Naive thymus-derived CD8-positive, alpha-beta T cell (primary cell): ENCODE measurements at regions not wholly inside any gene's neighbourhood (a gene's known extent, or its start where the extent isn't known, plus 50 kb on each side); places are given as distances from the start of the nearest gene placed in this dataset.

Source experiments
- ATAC-seq, 2 donors: fragments of 150-1000 bp; cut with Tn5 transposase in 1 of 2; sonication (Bioruptor Pico), chemical (Tn5 transposase) in 1 of 2; 1 replicate in 1 of 2; 2 replicates in 1 of 2; pipeline ENCODE4 v1.10.0; 2021; ENCODE audit warnings: mild to moderate bottlenecking in 2 of 2, moderate library complexity in 2 of 2
- POLR2A ChIA-PET: fragments of 350-600 bp; sonication (Branson Sonifier 250); formaldehyde crosslinking; loops from one replicate; lab custom pipeline; 2021; ENCODE audit warnings: antibody characterized with exemption; lab: Charles Lee
- DNase-seq, 10 donors: peaks; one replicate each; pipeline versions ENCODE4 v3.0.0 to v3.0.0-alpha.2; 2020 to 2022
- H3K27ac Mint-ChIP-seq, 10 donors: one replicate each; pipeline ENCODE4 v1.8.0; 2020 to 2022; ENCODE audit warnings: mild to moderate bottlenecking in 10 of 10, mixed read lengths in 10 of 10, moderate library complexity in 4 of 10, inconsistent platforms in 1 of 10
- H3K27me3 Mint-ChIP-seq, 5 donors: one replicate each; pipeline ENCODE4 v1.8.0; 2021 to 2022; ENCODE audit warnings: mixed read lengths in 5 of 5
- H3K36me3 Mint-ChIP-seq, 3 donors: one replicate each; pipeline ENCODE4 v1.8.0; 2020 to 2022; ENCODE audit warnings: mixed read lengths in 3 of 3, mild to moderate bottlenecking in 2 of 3, inconsistent platforms in 1 of 3
- H3K4me1 Mint-ChIP-seq, 4 donors: one replicate each; pipeline ENCODE4 v1.8.0; 2021 to 2022; ENCODE audit warnings: mixed read lengths in 4 of 4
- H3K4me3 Mint-ChIP-seq, 10 donors: one replicate each; pipeline ENCODE4 v1.8.0; 2020 to 2022; ENCODE audit warnings: mild to moderate bottlenecking in 10 of 10, mixed read lengths in 10 of 10, moderate library complexity in 6 of 10, inconsistent platforms in 1 of 10
- H3K9me3 Mint-ChIP-seq, 9 donors: one replicate each; pipeline ENCODE4 v1.8.0; 2020 to 2022; ENCODE audit warnings: mixed read lengths in 9 of 9, mild to moderate bottlenecking in 3 of 9, inconsistent platforms in 1 of 9, moderate library complexity in 1 of 9

DNA sequence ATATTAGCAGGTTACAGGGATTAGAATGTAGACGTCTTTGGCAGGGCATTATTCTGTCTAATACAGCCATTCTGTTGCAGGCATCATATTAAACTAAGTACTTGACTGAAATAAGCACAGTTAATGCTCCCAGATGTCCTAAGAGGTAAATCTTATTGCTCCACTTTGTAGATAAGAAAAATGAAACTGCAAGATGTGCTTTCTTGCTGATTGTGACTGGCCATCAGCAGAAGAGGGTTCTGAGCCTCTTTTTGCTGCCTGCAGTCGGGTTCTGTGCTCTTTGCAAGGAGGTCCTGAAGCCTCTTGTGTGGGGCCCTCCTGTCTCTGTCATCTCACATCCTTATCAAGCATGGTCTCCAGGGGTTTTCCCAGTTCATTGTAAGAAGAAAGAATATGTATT, 167.1 kb downstream of the KCNJ2 start:
- Mint-ChIP-seq H3K4me3 (no peak overlapping the region), H3K27ac (no peak overlapping the region), H3K36me3 (no peaks in the 10 kb centered on the region), H3K9me3 (peaks cover 0 to 3% (median 0%) of the 10 kb centered on the region in 9 donors), H3K27me3 (peaks cover 0 to 5% (median 0%) of the 10 kb centered on the region in 5 donors), H3K4me1 (no peaks in the 10 kb centered on the region)
- DNase-seq (no peak), ATAC-seq (no peak)
- POLR2A ChIA-PET: no interaction called here

- H3K9me3 Mint-ChIP-seq: no peaks in the 10 kb centered on the region
- POLR2A ChIA-PET: no interaction called here
- H3K27me3 Mint-ChIP-seq: peaks cover 0 to 5% (median 0%) of the 10 kb centered on the region in 5 donors
- DNase-seq: no peak
- H3K4me1 Mint-ChIP-seq: peaks cover 0 to 7% (median 4%) of the 10 kb centered on the region in 4 donors
- H3K36me3 Mint-ChIP-seq: no peaks in the 10 kb centered on the region
- no peak overlapping the region for H3K4me3 Mint-ChIP-seq
- H3K27ac Mint-ChIP-seq: no peak overlapping the region
- no peak for ATAC-seq
Measured at GRCh38 chr17:70338946-70339354, 169.6 kb downstream of the KCNJ2 start.

- no peaks in the 10 kb centered on the region for H3K36me3 Mint-ChIP-seq
- POLR2A ChIA-PET: no interaction called here
- ATAC-seq: no peak
- peaks cover 0 to under 1% (median 0%) of the 10 kb centered on the region in 5 donors for H3K27me3 Mint-ChIP-seq
- H3K4me3 Mint-ChIP-seq: peak overlapping the region in 1 of 10 donors; percentile 19
- peaks cover 0 to under 1% (median 0%) of the 10 kb centered on the region in 9 donors for H3K9me3 Mint-ChIP-seq
- H3K4me1 Mint-ChIP-seq: peaks cover 5 to 18% (median 11%) of the 10 kb centered on the region in 4 donors
- no peak for DNase-seq
- no peak overlapping the region for H3K27ac Mint-ChIP-seq
Measured at GRCh38 chr17:70343114-70343513, 173.8 kb downstream of the KCNJ2 start.

GRCh38 chr17:70344386-70345060, 175.2 kb downstream of the KCNJ2 start:
- H3K4me1 Mint-ChIP-seq: peaks cover 5 to 18% (median 11%) of the 10 kb centered on the region in 4 donors
- ATAC-seq (no peak), DNase-seq (no peak)
- peaks cover 0 to 3% (median 0%) of the 10 kb centered on the region in 9 donors for H3K9me3 Mint-ChIP-seq
- peaks cover 0 to 5% (median 2%) of the 10 kb centered on the region in 5 donors for H3K27me3 Mint-ChIP-seq
- H3K4me3 Mint-ChIP-seq: peak overlapping the region in 9 of 10 donors; percentile 6 to 63 (median 46)
- POLR2A ChIA-PET: no interaction called here
- H3K27ac Mint-ChIP-seq: peak overlapping the region in 2 of 10 donors; percentile 2 to 60
- no peaks in the 10 kb centered on the region for H3K36me3 Mint-ChIP-seq

- Mint-ChIP-seq H3K36me3 (no peaks in the 10 kb centered on the region), H3K27me3 (peaks cover 0 to 8% (median 2%) of the 10 kb centered on the region in 5 donors), H3K4me3 (peak overlapping the region in 4 of 10 donors; percentile 6 to 57 (median 36)), H3K9me3 (peaks cover 0 to 4% (median 0%) of the 10 kb centered on the region in 9 donors), H3K27ac (peak overlapping the region in 1 of 10 donors; percentile 60), H3K4me1 (peaks cover 5 to 18% (median 11%) of the 10 kb centered on the region in 4 donors)
- POLR2A ChIA-PET: no interaction called here
- ATAC-seq: no peak
- no peak for DNase-seq
Measured at GRCh38 chr17:70345061-70345460, 175.7 kb downstream of the KCNJ2 start.

- no peak overlapping the region for H3K4me3 Mint-ChIP-seq
Measured at GRCh38 chr17:70352834-70353233, 183.5 kb downstream of the KCNJ2 start.

GRCh38 chr17:70353408-70354092, 184.2 kb downstream of the KCNJ2 start:
- no peak for DNase-seq
- no peak overlapping the region for H3K4me3 Mint-ChIP-seq
- POLR2A ChIA-PET: no interaction called here
- H3K4me1 Mint-ChIP-seq: no peaks in the 10 kb centered on the region
- no peak for ATAC-seq
- H3K27ac Mint-ChIP-seq: no peak overlapping the region
- no peaks in the 10 kb centered on the region for H3K36me3 Mint-ChIP-seq
- H3K9me3 Mint-ChIP-seq: peaks cover 0 to 4% (median 0%) of the 10 kb centered on the region in 9 donors
- H3K27me3 Mint-ChIP-seq: peaks cover 0 to 10% (median 6%) of the 10 kb centered on the region in 5 donors

More at GRCh38 chr17:70352834-70353233, 183.5 kb downstream of the KCNJ2 start:
- Mint-ChIP-seq H3K36me3 (no peaks in the 10 kb centered on the region), H3K27ac (no peak overlapping the region), H3K4me1 (no peaks in the 10 kb centered on the region), H3K9me3 (peaks cover 0 to 4% (median 0%) of the 10 kb centered on the region in 9 donors), H3K27me3 (peaks cover 0 to 8% (median 4%) of the 10 kb centered on the region in 5 donors)
- POLR2A ChIA-PET: no interaction called here
- no peak for ATAC-seq
- DNase-seq: no peak

- POLR2A ChIA-PET: no interaction called here
- peaks cover 0 to 10% (median 2%) of the 10 kb centered on the region in 5 donors for H3K27me3 Mint-ChIP-seq
- ATAC-seq (no peak), DNase-seq (no peak)
- H3K27ac Mint-ChIP-seq: no peak overlapping the region
- H3K4me3 Mint-ChIP-seq: no peak overlapping the region
- no peaks in the 10 kb centered on the region for H3K36me3 Mint-ChIP-seq
- peaks cover 0 to 4% (median 0%) of the 10 kb centered on the region in 9 donors for H3K9me3 Mint-ChIP-seq
- no peaks in the 10 kb centered on the region for H3K4me1 Mint-ChIP-seq
Measured at GRCh38 chr17:70355185-70355584, 185.9 kb downstream of the KCNJ2 start.

DNA sequence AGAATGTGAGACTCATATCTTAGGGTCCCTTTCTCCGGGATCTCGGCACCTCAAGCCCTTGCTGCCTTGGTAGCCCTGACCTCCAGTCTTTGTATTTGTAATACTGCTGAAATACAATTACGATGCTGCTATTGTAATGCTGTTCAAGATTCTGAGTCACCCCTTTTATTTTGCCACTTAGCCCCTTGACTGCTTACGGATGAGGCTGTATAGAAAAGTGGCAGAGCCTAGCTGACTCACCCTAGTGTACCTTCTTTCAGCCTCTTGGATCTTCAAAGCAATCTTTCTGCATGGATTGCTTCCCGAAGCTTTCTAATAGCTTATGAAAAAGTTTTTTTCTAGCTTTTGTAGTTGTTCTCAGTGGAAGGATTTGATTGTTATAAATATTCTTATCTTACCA, 187.9 kb downstream of the KCNJ2 start:
- ATAC-seq (no peak), DNase-seq (no peak)
- Mint-ChIP-seq H3K4me1 (no peaks in the 10 kb centered on the region), H3K36me3 (no peaks in the 10 kb centered on the region), H3K27me3 (peaks cover 0 to 14% (median 4%) of the 10 kb centered on the region in 5 donors), H3K4me3 (no peak overlapping the region), H3K27ac (no peak overlapping the region), H3K9me3 (peaks cover 0 to 11% (median 0%) of the 10 kb centered on the region in 9 donors)
- POLR2A ChIA-PET: no interaction called here

- Mint-ChIP-seq H3K4me3 (no peak overlapping the region), H3K27me3 (peaks cover 3 to 14% (median 5%) of the 10 kb centered on the region in 5 donors), H3K4me1 (no peaks in the 10 kb centered on the region), H3K9me3 (peaks cover 0 to 11% (median 0%) of the 10 kb centered on the region in 9 donors), H3K36me3 (no peaks in the 10 kb centered on the region), H3K27ac (no peak overlapping the region)
- POLR2A ChIA-PET: no interaction called here
- DNase-seq: no peak
- no peak for ATAC-seq
Measured at GRCh38 chr17:70365091-70365583, 195.8 kb downstream of the KCNJ2 start.

- Mint-ChIP-seq H3K27ac (no peak overlapping the region), H3K36me3 (no peaks in the 10 kb centered on the region), H3K27me3 (peaks cover 2 to 14% (median 5%) of the 10 kb centered on the region in 5 donors), H3K9me3 (peaks cover 0 to 5% (median 0%) of the 10 kb centered on the region in 9 donors), H3K4me3 (no peak overlapping the region), H3K4me1 (no peaks in the 10 kb centered on the region)
- ATAC-seq (no peak), DNase-seq (no peak)
- POLR2A ChIA-PET: no interaction called here
Measured at GRCh38 chr17:70366386-70366785, 197.1 kb downstream of the KCNJ2 start.

DNA sequence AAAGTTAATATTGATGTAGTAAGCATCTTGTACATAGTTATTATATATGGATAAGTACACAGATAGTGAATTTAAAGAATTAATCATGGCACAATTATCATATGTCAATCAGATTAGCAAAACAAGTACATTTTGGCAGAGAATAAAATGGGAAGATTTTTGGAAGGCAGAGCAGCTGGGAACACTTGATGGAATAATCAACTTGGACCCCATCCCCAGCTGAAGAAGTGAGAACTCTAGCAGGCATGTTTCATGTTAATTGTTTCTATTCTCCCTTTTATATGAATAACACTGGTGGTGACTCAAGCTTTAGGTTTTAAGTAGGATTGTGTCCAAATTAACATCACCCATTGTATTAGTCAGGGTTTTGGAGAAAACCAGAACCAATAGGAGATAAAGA, 198.7 kb downstream of the KCNJ2 start:
- POLR2A ChIA-PET: no interaction called here
- H3K9me3 Mint-ChIP-seq: peaks cover 0 to 5% (median 0%) of the 10 kb centered on the region in 9 donors
- H3K27ac Mint-ChIP-seq: no peak overlapping the region
- DNase-seq: no peak
- no peaks in the 10 kb centered on the region for H3K36me3 Mint-ChIP-seq
- H3K27me3 Mint-ChIP-seq: peaks cover 2 to 14% (median 3%) of the 10 kb centered on the region in 5 donors
- no peak for ATAC-seq
- H3K4me3 Mint-ChIP-seq: no peak overlapping the region
- no peaks in the 10 kb centered on the region for H3K4me1 Mint-ChIP-seq

- no peaks in the 10 kb centered on the region for H3K36me3 Mint-ChIP-seq
- no peak overlapping the region for H3K27ac Mint-ChIP-seq
- H3K27me3 Mint-ChIP-seq: peaks cover 0 to 14% (median 7%) of the 10 kb centered on the region in 5 donors
- peaks cover 0 to 14% (median 0%) of the 10 kb centered on the region in 9 donors for H3K9me3 Mint-ChIP-seq
- POLR2A ChIA-PET: no interaction called here
- no peak overlapping the region for H3K4me3 Mint-ChIP-seq
- no peaks in the 10 kb centered on the region for H3K4me1 Mint-ChIP-seq
- DNase-seq (no peak), ATAC-seq (no peak)
Measured at GRCh38 chr17:70369391-70369790, 200.1 kb downstream of the KCNJ2 start.
